ENCODE measurements at regions not wholly inside any gene's neighbourhood (a gene's known extent, or its start where the extent isn't known, plus 50 kb on each side); places are given as distances from the start of the nearest gene placed in this dataset.

DNA sequence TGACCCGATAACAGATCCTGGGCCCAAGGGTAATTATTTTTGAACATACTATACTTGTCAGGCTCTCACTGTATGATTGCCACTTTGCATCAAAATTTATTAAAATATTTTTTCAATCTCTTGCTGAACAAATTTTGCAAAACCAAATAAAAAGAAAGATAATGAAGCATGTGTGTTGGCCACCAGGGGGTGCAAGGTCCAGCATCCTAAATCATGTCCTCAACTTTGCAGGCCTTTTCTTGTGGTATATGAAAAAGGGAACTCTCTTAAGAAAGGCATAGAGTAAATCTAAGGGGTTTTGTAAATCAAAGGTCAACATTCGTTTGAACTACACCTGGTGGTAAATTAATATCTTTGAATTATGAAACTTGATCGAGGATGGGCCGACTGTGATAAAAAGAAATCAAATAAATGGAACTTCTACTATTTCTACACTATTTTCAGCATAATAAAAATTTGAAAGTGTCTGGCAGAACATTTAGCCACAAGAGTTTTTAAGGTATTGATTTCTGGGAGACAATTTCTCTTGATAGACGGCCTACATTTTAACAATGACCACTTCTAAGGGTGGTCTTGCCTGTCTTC is 676.5 kb downstream of the DMRTA1 start:
- Histone ChIP-seq H3K27me3 (ENCODE audit: insufficient read depth, poor library complexity, severe bottlenecking) (no peaks in the 10 kb centered on the region), H3K36me3 (ENCODE audit: low read depth) (no peaks in the 10 kb centered on the region), H3K4me1 (ENCODE audit: insufficient read depth, poor library complexity, severe bottlenecking) (no peaks in the 10 kb centered on the region), H3K9me3 (ENCODE audit: severe bottlenecking) (no peaks in the 10 kb centered on the region), H3K4me3 (ENCODE audit: severe bottlenecking) (no peak overlapping the region), H3K27ac (ENCODE audit: poor library complexity, severe bottlenecking) (no peak overlapping the region)
- DNase-seq (ENCODE audit: low spot score) (no peak), ATAC-seq (ENCODE audit: low read depth) (no peak)
- TF ChIP-seq, protein P1, sequence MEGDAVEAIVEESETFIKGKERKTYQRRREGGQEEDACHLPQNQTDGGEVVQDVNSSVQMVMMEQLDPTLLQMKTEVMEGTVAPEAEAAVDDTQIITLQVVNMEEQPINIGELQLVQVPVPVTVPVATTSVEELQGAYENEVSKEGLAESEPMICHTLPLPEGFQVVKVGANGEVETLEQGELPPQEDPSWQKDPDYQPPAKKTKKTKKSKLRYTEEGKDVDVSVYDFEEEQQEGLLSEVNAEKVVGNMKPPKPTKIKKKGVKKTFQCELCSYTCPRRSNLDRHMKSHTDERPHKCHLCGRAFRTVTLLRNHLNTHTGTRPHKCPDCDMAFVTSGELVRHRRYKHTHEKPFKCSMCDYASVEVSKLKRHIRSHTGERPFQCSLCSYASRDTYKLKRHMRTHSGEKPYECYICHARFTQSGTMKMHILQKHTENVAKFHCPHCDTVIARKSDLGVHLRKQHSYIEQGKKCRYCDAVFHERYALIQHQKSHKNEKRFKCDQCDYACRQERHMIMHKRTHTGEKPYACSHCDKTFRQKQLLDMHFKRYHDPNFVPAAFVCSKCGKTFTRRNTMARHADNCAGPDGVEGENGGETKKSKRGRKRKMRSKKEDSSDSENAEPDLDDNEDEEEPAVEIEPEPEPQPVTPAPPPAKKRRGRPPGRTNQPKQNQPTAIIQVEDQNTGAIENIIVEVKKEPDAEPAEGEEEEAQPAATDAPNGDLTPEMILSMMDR (IDR thresholded peaks at IDR 0.05; ENCODE audit: poor library complexity, severe bottlenecking) = peak; percentile 84

DNA sequence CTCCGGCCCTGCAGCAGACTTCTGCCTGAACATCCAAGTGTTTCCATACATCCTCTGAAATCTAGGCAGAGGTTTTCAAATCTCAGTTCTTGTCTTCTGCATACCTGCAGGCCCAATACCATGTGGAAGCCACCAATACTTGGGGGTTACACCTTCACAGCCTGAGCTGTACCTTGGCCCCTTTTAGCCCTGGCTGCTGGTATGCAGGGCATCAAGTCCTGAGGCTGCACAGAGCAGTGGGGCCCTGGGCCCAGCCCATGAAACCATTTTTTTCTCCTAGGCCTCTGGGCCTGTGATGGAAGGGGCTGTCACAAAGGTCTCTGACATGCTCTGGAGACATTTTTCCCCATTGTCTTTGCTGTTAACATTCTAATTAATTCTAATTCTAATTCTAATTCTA is 680.6 kb downstream of the ELAVL2 start:
- peaks cover 4% of the 10 kb centered on the region for H3K27me3 ChIP-seq (ENCODE audit: insufficient read depth, poor library complexity, severe bottlenecking)
- ATAC-seq (ENCODE audit: low read depth) (no peak), DNase-seq (ENCODE audit: low spot score) (no peak)
- TF ChIP-seq, protein P1 (IDR thresholded peaks at IDR 0.05; ENCODE audit: poor library complexity, severe bottlenecking) = no peak
- H3K36me3 ChIP-seq (ENCODE audit: low read depth) = no peaks in the 10 kb centered on the region
- H3K27ac ChIP-seq (ENCODE audit: poor library complexity, severe bottlenecking) = no peak overlapping the region
- H3K4me1 ChIP-seq (ENCODE audit: insufficient read depth, poor library complexity, severe bottlenecking) = no peaks in the 10 kb centered on the region
- no peak overlapping the region for H3K4me3 ChIP-seq (ENCODE audit: severe bottlenecking)
- H3K9me3 ChIP-seq (ENCODE audit: severe bottlenecking) = no peaks in the 10 kb centered on the region

DNA sequence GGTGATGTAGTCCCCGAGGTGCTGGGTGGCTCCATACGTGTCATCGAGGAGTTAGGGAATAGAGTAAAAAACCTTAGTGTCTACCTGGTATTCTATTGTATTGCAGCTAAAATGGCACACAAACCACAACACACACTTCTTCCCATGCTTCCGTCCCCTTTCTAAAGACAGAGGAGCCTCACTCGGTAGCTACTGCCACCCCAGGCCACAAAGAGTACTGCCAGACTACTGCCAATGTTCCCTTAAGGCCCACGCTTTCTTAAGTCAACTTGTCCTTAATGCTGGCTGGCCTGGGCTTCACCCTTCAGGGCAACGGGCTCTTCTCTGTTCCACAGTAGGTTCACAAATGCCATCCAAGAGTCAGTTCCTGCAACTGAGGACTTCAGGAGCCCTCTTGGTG is 673.0 kb downstream of the ELAVL2 start:
- TF ChIP-seq, protein P1 (IDR thresholded peaks at IDR 0.05; ENCODE audit: poor library complexity, severe bottlenecking) = peak; percentile 16
- no peak overlapping the region for H3K27ac ChIP-seq (ENCODE audit: poor library complexity, severe bottlenecking)
- H3K4me3 ChIP-seq (ENCODE audit: severe bottlenecking) = no peak overlapping the region
- DNase-seq (ENCODE audit: low spot score) (no peak), ATAC-seq (ENCODE audit: low read depth) (no peak; the same call in 2 of the 3 replicates)
- peaks cover 11% of the 10 kb centered on the region for H3K27me3 ChIP-seq (ENCODE audit: insufficient read depth, poor library complexity, severe bottlenecking)
- H3K9me3 ChIP-seq (ENCODE audit: severe bottlenecking) = no peaks in the 10 kb centered on the region
- no peaks in the 10 kb centered on the region for H3K4me1 ChIP-seq (ENCODE audit: insufficient read depth, poor library complexity, severe bottlenecking)
- no peaks in the 10 kb centered on the region for H3K36me3 ChIP-seq (ENCODE audit: low read depth)

DNA sequence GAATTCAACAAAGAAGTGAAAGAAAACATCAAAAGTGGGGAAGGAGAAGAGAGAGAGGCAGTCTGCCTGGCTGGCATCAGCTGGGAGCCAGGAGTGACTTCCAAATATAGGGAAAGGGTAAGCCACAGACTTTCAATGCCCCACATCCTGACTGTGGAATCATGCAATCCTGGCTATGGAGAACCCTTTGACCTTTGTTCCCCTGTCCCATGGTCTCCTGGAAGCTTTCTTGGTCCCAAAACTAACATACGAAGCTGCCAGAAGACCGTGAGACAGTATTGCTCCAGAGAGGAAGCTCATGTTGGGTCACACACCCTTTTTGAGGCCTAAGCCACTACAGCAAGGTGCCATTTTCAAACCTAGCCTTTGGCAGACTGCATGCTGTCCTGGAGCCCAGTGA is 665.5 kb downstream of the ELAVL2 start:
- DNase-seq (ENCODE audit: low spot score) (no peak), ATAC-seq (ENCODE audit: low read depth) (no peak)
- Histone ChIP-seq H3K4me1 (ENCODE audit: insufficient read depth, poor library complexity, severe bottlenecking) (no peaks in the 10 kb centered on the region), H3K27me3 (ENCODE audit: insufficient read depth, poor library complexity, severe bottlenecking) (peaks cover 8% of the 10 kb centered on the region), H3K9me3 (ENCODE audit: severe bottlenecking) (no peaks in the 10 kb centered on the region), H3K36me3 (ENCODE audit: low read depth) (no peaks in the 10 kb centered on the region), H3K4me3 (ENCODE audit: severe bottlenecking) (no peak overlapping the region), H3K27ac (ENCODE audit: poor library complexity, severe bottlenecking) (no peak overlapping the region)
- TF ChIP-seq, protein P1 (IDR thresholded peaks at IDR 0.05; ENCODE audit: poor library complexity, severe bottlenecking) = no peak

DNA sequence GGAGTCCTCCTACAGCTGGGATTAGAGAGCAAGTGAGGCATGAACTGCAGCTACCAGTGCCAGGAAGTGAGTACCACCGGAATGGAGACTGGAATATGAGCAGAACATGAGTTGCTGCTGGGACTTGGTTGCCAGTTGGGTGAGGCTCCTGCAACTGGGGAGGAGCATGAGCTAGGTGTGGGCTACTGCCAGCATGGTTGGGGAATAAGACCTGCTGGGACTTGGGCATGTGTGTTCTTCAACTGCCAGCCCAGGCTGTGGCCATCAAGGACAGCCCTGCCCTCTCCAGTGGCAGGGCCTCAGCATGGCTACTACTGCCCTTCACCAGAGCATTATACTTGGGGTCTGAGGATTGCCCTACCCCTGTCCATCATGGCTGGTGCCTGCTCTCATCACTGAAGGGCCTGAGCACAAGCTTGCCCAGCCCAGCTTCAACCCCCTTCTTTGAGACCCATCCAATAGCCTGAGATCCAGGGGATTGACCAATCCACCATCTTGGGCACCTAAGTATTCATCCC is 665.0 kb downstream of the ELAVL2 start:
- Histone ChIP-seq H3K27ac (ENCODE audit: poor library complexity, severe bottlenecking) (no peak overlapping the region), H3K4me3 (ENCODE audit: severe bottlenecking) (no peak overlapping the region), H3K9me3 (ENCODE audit: severe bottlenecking) (no peaks in the 10 kb centered on the region), H3K27me3 (ENCODE audit: insufficient read depth, poor library complexity, severe bottlenecking) (peaks cover 8% of the 10 kb centered on the region), H3K4me1 (ENCODE audit: insufficient read depth, poor library complexity, severe bottlenecking) (no peaks in the 10 kb centered on the region), H3K36me3 (ENCODE audit: low read depth) (no peaks in the 10 kb centered on the region)
- ATAC-seq (ENCODE audit: low read depth) = no peak
- TF ChIP-seq, protein P1 (IDR thresholded peaks at IDR 0.05; ENCODE audit: poor library complexity, severe bottlenecking) = no peak
- no peak for DNase-seq (ENCODE audit: low spot score)

Data from RWPE2 (cell line).